ENCODE measurements at regions not wholly inside any gene's neighbourhood (a gene's known extent, or its start where the extent isn't known, plus 50 kb on each side); places are given as distances from the start of the nearest gene placed in this dataset.

GRCh38 chrX:87397103-87397886 is 120.3 kb upstream of the KLHL4 start:
- TF ChIP-seq, protein P1, sequence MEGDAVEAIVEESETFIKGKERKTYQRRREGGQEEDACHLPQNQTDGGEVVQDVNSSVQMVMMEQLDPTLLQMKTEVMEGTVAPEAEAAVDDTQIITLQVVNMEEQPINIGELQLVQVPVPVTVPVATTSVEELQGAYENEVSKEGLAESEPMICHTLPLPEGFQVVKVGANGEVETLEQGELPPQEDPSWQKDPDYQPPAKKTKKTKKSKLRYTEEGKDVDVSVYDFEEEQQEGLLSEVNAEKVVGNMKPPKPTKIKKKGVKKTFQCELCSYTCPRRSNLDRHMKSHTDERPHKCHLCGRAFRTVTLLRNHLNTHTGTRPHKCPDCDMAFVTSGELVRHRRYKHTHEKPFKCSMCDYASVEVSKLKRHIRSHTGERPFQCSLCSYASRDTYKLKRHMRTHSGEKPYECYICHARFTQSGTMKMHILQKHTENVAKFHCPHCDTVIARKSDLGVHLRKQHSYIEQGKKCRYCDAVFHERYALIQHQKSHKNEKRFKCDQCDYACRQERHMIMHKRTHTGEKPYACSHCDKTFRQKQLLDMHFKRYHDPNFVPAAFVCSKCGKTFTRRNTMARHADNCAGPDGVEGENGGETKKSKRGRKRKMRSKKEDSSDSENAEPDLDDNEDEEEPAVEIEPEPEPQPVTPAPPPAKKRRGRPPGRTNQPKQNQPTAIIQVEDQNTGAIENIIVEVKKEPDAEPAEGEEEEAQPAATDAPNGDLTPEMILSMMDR (IDR thresholded peaks at IDR 0.05): no peak
- TF ChIP-seq POLR2A (IDR thresholded peaks at IDR 0.05): no peak
